ENCODE measurements at regions not wholly inside any gene's neighbourhood (a gene's known extent, or its start where the extent isn't known, plus 50 kb on each side); places are given as distances from the start of the nearest gene placed in this dataset.
A peak's percentile ranks its signal among the peaks of the same experiment; 100 is the strongest.

DNA sequence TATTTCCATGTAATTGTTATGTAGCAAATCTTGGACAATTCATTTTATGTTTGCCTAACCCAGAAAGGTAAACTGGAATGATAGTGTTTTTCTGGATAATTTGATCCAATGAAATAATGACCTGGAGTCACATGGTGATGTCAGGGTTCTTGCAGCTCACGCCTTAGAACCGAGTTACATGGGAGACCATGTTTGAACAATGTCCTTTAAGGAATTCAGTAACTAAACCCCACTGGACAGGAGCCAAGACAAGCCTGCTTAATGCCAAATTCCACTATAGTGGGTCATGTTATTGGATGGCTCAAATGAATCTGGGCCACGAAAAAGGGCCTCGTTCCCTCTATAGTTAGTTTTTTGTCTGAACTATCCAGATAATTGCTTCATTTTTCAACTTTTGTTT, 255.8 kb upstream of the HMGA2 start:
- Histone ChIP-seq H3K36me3 (ENCODE audit: low read depth) (no peaks in the 10 kb centered on the region), H3K27me3 (ENCODE audit: insufficient read depth, poor library complexity, severe bottlenecking) (no peaks in the 10 kb centered on the region), H3K9me3 (ENCODE audit: severe bottlenecking) (no peaks in the 10 kb centered on the region), H3K4me1 (ENCODE audit: insufficient read depth, poor library complexity, severe bottlenecking) (peaks cover 29% of the 10 kb centered on the region), H3K27ac (ENCODE audit: poor library complexity, severe bottlenecking) (peak overlapping the region; percentile 49), H3K4me3 (ENCODE audit: severe bottlenecking) (no peak overlapping the region)
- ATAC-seq (ENCODE audit: low read depth) (peak; percentile 87), DNase-seq (ENCODE audit: low spot score) (peak; percentile 74)
- no peak for TF ChIP-seq CTCF (IDR thresholded peaks at IDR 0.05; ENCODE audit: poor library complexity, severe bottlenecking)

GRCh38 chr12:65570451-65571130, 253.7 kb upstream of the HMGA2 start:
- Histone ChIP-seq H3K27me3 (ENCODE audit: insufficient read depth, poor library complexity, severe bottlenecking) (no peaks in the 10 kb centered on the region), H3K4me3 (ENCODE audit: severe bottlenecking) (no peak overlapping the region), H3K36me3 (ENCODE audit: low read depth) (no peaks in the 10 kb centered on the region), H3K9me3 (ENCODE audit: severe bottlenecking) (peaks cover 7% of the 10 kb centered on the region), H3K4me1 (ENCODE audit: insufficient read depth, poor library complexity, severe bottlenecking) (peaks cover 27% of the 10 kb centered on the region), H3K27ac (ENCODE audit: poor library complexity, severe bottlenecking) (no peak overlapping the region)
- no peak for TF ChIP-seq CTCF (IDR thresholded peaks at IDR 0.05; ENCODE audit: poor library complexity, severe bottlenecking)
- DNase-seq (ENCODE audit: low spot score) (no peak), ATAC-seq (ENCODE audit: low read depth) (no peak)

- H3K27me3 ChIP-seq (ENCODE audit: insufficient read depth, poor library complexity, severe bottlenecking): no peaks in the 10 kb centered on the region
- H3K27ac ChIP-seq (ENCODE audit: poor library complexity, severe bottlenecking): no peak overlapping the region
- H3K36me3 ChIP-seq (ENCODE audit: low read depth): no peaks in the 10 kb centered on the region
- ATAC-seq (ENCODE audit: low read depth) (no peak), DNase-seq (ENCODE audit: low spot score) (no peak)
- no peaks in the 10 kb centered on the region for H3K4me1 ChIP-seq (ENCODE audit: insufficient read depth, poor library complexity, severe bottlenecking)
- TF ChIP-seq CTCF (IDR thresholded peaks at IDR 0.05; ENCODE audit: poor library complexity, severe bottlenecking): no peak
- peaks cover 7% of the 10 kb centered on the region for H3K9me3 ChIP-seq (ENCODE audit: severe bottlenecking)
- H3K4me3 ChIP-seq (ENCODE audit: severe bottlenecking): no peak overlapping the region
These were observed 249.4 kb upstream of the HMGA2 start for GRCh38 chr12:65574867-65575266.

DNA sequence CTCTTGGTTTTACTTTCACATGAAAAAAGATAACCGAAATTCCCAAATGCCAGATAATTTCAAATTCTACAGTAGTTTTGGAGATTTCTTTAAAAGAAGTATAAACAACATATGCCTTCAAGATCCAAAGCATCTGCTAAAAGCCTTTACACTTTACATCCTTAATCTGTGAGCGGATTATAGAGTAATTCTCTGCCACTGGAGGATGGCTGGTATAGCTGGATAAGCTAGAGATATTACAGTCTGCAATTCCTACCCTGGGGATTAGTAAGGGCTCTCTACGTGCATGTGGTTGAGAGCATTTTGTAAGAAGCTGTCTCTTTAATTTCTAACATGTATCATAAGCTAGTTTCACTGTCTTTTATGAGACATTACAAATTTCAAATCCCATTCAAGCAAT, 240.3 kb upstream of the HMGA2 start:
- H3K36me3 ChIP-seq (ENCODE audit: low read depth): no peaks in the 10 kb centered on the region
- H3K27ac ChIP-seq (ENCODE audit: poor library complexity, severe bottlenecking): no peak overlapping the region
- peaks cover 11% of the 10 kb centered on the region for H3K4me1 ChIP-seq (ENCODE audit: insufficient read depth, poor library complexity, severe bottlenecking)
- no peak for DNase-seq (ENCODE audit: low spot score)
- TF ChIP-seq CTCF (IDR thresholded peaks at IDR 0.05; ENCODE audit: poor library complexity, severe bottlenecking): no peak
- ATAC-seq (ENCODE audit: low read depth): no peak
- H3K27me3 ChIP-seq (ENCODE audit: insufficient read depth, poor library complexity, severe bottlenecking): no peaks in the 10 kb centered on the region
- no peaks in the 10 kb centered on the region for H3K9me3 ChIP-seq (ENCODE audit: severe bottlenecking)
- no peak overlapping the region for H3K4me3 ChIP-seq (ENCODE audit: severe bottlenecking)

Measured in RWPE2 (cell line).